ENCODE measurements at regions not wholly inside any gene's neighbourhood (a gene's known extent, or its start where the extent isn't known, plus 50 kb on each side); places are given as distances from the start of the nearest gene placed in this dataset.

DNA sequence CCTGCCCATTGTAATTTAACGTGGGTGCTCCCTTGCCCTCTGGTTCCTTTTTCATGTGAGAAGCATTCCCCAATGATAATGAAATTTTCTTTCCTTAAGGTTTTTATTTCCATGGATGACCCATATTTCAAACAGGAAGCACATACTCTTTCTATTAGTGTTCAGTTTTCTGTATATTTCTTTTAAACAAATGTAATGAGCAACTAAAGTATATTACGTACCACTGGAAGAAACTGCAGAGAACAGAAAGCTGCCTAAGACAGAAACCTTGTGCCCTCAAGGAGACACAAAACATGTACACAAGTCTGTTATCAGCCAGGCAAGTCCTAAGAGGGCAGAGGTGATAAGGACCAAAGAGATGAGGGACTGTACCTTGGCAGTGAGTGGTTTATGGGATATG is 414.9 kb downstream of the ETNK1 start:
- Mint-ChIP-seq H3K36me3 (ENCODE audit: insufficient read depth) (no peaks in the 10 kb centered on the region), H3K27ac (no peak overlapping the region), H3K9me3 (no peaks in the 10 kb centered on the region), H3K4me3 (no peak overlapping the region), H3K4me1 (ENCODE audit: low read depth in 2 of 2) (no peaks in the 10 kb centered on the region), H3K27me3 (no peaks in the 10 kb centered on the region)
- no peak for DNase-seq
- ATAC-seq (replicated peaks) = no peak

DNA sequence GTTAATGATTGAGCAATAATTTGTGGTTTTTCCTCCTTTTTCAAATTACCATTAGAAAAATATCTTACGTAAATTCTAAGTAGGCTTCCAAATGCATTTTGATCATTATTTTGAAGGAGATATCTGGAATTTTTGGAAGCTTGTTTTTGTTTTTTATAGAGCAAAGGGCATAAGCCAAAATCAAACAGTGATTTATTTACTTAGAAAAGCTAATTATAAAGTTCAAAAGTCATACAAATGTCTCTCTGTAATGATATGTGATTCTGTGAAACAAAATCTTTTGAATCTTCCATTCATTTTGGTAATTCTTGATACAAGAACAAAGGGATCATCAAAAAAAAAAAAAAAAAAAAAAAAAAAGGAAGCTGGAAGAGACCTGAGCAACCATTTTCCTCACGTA is 416.8 kb downstream of the ETNK1 start:
- no peaks in the 10 kb centered on the region for H3K27me3 Mint-ChIP-seq
- H3K27ac Mint-ChIP-seq = no peak overlapping the region
- DNase-seq = no peak
- no peaks in the 10 kb centered on the region for H3K4me1 Mint-ChIP-seq (ENCODE audit: low read depth in 2 of 2)
- H3K36me3 Mint-ChIP-seq (ENCODE audit: insufficient read depth) = no peaks in the 10 kb centered on the region
- H3K9me3 Mint-ChIP-seq = no peaks in the 10 kb centered on the region
- no peak for ATAC-seq (replicated peaks)
- H3K4me3 Mint-ChIP-seq = no peak overlapping the region

DNA sequence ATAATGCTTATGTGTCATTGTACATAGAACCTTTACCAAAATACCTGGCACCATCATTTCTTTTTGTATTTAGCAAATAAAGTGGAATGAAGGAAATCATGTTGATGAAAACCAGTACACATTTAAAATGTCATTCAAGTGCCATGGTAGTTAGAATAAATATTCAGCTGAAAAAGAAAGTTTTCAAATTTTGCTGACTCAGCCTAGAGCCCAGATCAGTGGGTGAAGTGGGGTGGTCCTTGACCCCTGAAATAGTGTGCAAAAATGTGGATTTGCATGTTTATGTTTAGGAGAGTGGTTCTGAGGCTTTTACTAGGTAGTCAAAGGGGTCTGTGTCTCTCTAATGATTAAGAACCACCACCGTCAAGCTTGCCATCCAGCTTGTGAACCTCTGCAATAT is 418.7 kb downstream of the ETNK1 start:
- Mint-ChIP-seq H3K27me3 (no peaks in the 10 kb centered on the region), H3K9me3 (no peaks in the 10 kb centered on the region), H3K4me1 (ENCODE audit: low read depth in 2 of 2) (no peaks in the 10 kb centered on the region), H3K4me3 (no peak overlapping the region), H3K27ac (no peak overlapping the region), H3K36me3 (ENCODE audit: insufficient read depth) (no peaks in the 10 kb centered on the region)
- ATAC-seq (replicated peaks) = no peak
- no peak for DNase-seq

DNA sequence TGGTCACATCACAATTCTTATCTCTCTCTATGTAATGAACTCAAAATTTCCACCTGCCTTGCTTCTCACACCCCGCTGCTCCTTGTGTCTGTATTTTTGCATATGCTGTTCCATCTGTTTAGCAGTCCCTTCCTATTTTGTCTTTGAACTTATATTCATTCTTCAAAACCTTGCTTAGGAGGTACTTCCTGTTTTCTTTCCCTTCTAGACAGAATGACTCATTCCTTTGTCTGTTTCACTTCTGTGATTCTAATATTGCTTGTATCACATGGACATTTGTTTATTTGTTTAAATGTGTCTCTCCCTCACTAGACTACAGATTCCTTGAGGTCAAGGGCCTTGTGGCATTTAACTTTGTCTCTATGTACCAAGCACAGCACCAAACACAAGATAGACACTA is 424.2 kb downstream of the ETNK1 start:
- no peak overlapping the region for H3K27ac Mint-ChIP-seq
- ATAC-seq (replicated peaks) (no peak), DNase-seq (no peak)
- H3K4me3 Mint-ChIP-seq = no peak overlapping the region
- H3K9me3 Mint-ChIP-seq = no peaks in the 10 kb centered on the region
- no peaks in the 10 kb centered on the region for H3K27me3 Mint-ChIP-seq
- no peaks in the 10 kb centered on the region for H3K4me1 Mint-ChIP-seq (ENCODE audit: low read depth in 2 of 2)
- no peaks in the 10 kb centered on the region for H3K36me3 Mint-ChIP-seq (ENCODE audit: insufficient read depth)

DNA sequence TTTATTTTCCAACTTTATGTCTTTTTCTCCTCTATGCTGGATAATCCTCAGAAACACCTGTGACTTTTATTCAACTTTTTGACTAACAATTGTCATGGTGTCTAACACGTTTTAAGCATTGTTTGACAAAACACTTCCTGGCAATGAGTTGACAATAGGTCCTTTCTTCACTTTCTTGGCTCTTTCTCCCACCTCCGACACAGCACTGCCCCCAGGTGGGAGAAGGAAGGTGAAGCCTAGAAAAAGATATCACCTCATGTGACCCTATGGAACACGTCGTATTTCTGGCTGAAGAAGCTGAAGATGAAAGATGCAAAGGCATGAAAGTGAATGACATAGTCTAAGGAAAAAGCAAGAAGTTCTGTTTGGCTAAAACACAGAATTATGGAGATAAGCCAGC is 430.0 kb downstream of the ETNK1 start:
- Mint-ChIP-seq H3K36me3 (ENCODE audit: insufficient read depth) (no peaks in the 10 kb centered on the region), H3K27ac (no peak overlapping the region), H3K9me3 (no peaks in the 10 kb centered on the region), H3K4me1 (ENCODE audit: low read depth in 2 of 2) (no peaks in the 10 kb centered on the region), H3K4me3 (no peak overlapping the region), H3K27me3 (no peaks in the 10 kb centered on the region)
- DNase-seq = no peak
- no peak for ATAC-seq (replicated peaks)

DNA sequence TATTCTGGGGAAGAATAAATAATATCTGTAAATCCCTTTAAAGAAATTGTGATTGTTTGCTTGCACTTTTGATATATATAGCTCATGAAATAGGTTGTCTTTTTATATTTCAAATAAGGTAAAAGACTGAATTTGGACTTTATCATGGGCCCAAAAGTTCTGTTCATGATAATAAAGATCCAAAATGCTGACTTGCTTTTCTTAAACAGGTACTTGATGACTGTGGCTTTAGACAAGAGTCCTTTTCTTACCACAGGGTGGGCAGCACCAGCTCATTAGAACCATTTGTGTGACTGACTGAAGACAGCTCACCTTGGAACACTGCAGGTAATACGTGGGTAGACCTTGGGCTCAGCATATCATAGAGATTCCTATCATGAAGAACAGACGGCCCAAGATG is 432.6 kb downstream of the ETNK1 start:
- Mint-ChIP-seq H3K9me3 (no peaks in the 10 kb centered on the region), H3K4me3 (no peak overlapping the region), H3K27me3 (no peaks in the 10 kb centered on the region), H3K36me3 (ENCODE audit: insufficient read depth) (peaks cover 2% of the 10 kb centered on the region), H3K4me1 (ENCODE audit: low read depth in 2 of 2) (no peaks in the 10 kb centered on the region), H3K27ac (no peak overlapping the region)
- ATAC-seq (replicated peaks) (no peak), DNase-seq (no peak)

DNA sequence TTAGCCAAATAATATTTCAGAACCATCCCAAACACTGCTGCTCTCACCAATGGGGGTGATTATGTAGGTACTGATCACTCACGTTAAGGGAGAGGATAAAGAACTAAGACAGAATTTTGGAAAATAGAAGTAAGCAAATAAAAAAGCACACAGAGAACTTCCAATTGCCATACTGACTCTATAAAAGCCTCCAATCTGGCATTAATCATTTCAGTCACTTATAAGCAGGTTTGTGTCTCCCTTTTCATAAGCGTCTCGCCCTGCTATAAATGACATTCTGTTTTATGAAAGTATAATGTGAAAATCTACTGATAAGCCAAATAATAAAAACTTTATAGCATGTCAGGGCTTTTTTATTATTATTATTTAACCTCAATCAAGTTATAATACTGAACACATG is 435.2 kb downstream of the ETNK1 start:
- Mint-ChIP-seq H3K4me3 (no peak overlapping the region), H3K36me3 (ENCODE audit: insufficient read depth) (peaks cover 2% of the 10 kb centered on the region)

DNA sequence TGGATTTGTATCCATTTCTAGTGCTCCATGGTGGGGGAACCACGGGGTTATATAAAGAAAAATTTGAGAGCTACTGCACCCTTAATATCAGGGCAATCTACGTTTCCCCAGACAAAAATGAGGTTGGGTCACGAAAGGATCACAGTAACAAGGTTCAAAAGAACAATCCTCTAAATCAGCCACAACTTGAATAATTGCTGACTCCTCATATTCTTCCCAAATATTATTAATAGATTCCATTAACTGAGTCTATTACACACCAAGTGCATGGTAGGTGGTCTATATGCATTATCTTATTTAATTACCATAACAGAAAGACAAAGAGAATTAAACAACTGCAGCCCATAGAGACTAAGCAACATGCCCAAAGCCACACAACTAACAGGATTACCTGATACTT is 438.2 kb downstream of the ETNK1 start:
- no peak overlapping the region for H3K4me3 Mint-ChIP-seq
- H3K36me3 Mint-ChIP-seq (ENCODE audit: insufficient read depth) = peaks cover 2% of the 10 kb centered on the region
- H3K4me1 Mint-ChIP-seq (ENCODE audit: low read depth in 2 of 2) = no peaks in the 10 kb centered on the region
- H3K27me3 Mint-ChIP-seq = no peaks in the 10 kb centered on the region
- no peaks in the 10 kb centered on the region for H3K9me3 Mint-ChIP-seq
- H3K27ac Mint-ChIP-seq = no peak overlapping the region
- ATAC-seq (replicated peaks) (no peak), DNase-seq (no peak)

More for the DNA sequence above, 435.2 kb downstream of the ETNK1 start:
- no peaks in the 10 kb centered on the region for H3K4me1 Mint-ChIP-seq (ENCODE audit: low read depth in 2 of 2)
- no peaks in the 10 kb centered on the region for H3K9me3 Mint-ChIP-seq
- ATAC-seq (replicated peaks) = no peak
- DNase-seq = no peak
- H3K27me3 Mint-ChIP-seq = no peaks in the 10 kb centered on the region
- no peak overlapping the region for H3K27ac Mint-ChIP-seq

DNA sequence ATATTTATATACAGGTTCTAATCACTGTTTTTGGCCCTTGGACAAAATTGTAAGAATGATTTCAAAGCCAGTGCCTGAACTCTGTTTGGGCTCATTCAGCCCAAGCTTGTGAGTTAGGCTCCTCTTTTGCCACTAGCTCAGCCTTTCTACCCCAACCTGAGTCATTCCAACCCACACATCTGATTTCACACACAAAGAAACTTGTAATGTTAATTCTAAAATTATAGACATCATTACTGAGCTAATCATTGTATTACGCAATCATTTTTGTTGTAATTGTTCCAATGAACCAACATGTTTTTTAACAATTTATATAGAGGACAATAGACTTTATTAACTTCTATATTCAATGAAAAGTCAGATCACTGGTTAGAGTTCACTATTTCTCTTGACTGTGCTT is 441.1 kb downstream of the ETNK1 start:
- no peaks in the 10 kb centered on the region for H3K4me1 Mint-ChIP-seq (ENCODE audit: low read depth in 2 of 2)
- ATAC-seq (replicated peaks) (no peak), DNase-seq (no peak)
- H3K36me3 Mint-ChIP-seq (ENCODE audit: insufficient read depth) = peaks cover 2% of the 10 kb centered on the region
- H3K27ac Mint-ChIP-seq = no peak overlapping the region
- no peak overlapping the region for H3K4me3 Mint-ChIP-seq
- H3K27me3 Mint-ChIP-seq = no peaks in the 10 kb centered on the region
- H3K9me3 Mint-ChIP-seq = no peaks in the 10 kb centered on the region

DNA sequence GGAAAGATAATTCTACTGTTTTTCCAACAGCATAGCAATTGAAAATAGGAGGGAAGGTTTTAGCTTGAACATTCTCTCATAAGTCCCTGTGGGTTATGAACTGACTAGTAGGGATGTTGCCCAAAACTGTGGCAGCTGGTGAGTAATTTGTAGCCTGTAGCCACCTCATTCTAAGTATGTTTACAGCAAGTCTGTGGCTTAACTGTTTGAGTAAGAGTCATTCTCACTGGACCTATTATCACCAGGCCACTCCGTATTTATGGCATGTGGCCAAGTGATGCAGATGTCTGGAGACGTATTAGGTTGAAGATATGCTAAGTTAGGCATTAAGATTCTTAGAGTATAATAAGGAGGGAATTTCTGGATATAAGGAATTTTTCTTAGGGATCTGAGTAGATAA is 458.3 kb downstream of the ETNK1 start:
- Mint-ChIP-seq H3K27ac (peak overlapping the region in 1 of 2 donors; percentile 31), H3K4me1 (ENCODE audit: low read depth in 2 of 2) (no peaks in the 10 kb centered on the region), H3K27me3 (no peaks in the 10 kb centered on the region), H3K4me3 (no peak overlapping the region), H3K36me3 (ENCODE audit: insufficient read depth) (no peaks in the 10 kb centered on the region), H3K9me3 (peaks cover 0 to 17% of the 10 kb centered on the region in 2 donors)
- no peak for DNase-seq
- no peak for ATAC-seq (replicated peaks)

DNA sequence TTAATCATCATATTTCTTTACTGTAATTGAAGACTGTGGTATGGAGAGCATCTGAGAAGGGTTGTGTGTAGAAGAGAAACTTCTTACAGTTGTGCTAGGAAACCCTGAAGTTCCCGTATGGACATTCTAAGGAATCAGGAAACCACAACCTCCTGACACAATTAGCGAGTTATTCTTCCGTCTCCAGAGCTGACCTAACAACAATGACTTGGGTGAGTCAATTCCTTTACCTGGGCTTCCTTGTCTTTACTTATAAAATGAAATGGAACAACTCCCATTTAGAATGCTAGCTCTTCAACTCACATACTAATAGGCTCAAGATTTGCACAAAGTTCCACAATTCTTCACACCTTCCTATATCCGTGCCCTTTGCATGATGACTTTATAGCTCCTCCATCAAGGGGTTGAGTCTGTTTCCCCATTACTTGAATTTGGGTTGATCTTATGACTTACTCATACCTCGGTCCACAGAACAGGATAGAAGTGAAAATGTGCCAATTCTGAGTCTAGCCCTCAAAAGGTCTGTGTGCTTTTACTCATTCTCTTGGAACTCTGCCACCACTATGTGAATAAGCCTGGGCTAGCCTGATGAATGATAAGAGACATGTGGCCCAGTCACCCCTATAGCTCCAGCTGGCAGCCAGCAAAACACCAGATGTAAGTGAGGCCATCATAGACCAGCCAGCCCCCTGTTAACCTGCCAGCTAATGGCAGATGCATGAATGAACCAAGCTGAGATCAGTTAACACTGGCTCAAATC is 459.4 kb downstream of the ETNK1 start:
- H3K27me3 Mint-ChIP-seq = no peaks in the 10 kb centered on the region
- ATAC-seq (replicated peaks) = no peak

DNA sequence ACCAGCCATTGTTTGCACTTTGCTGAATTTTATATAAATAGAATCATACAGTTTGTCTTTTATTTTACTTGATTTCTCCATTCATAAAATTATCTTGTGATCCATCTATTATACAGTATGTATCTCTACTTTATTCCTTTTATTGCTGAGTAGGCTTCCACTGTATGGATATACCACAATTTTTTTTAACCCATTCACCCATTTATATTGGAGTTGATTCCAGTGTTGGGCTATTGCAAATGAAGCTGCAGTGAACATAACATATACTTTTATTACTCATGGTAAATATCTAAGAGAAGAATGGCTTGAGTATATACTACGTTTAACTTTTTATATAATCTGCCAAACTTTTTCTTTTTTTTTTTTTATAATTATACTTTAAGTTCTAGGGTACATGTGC is 463.6 kb downstream of the ETNK1 start:
- Mint-ChIP-seq H3K9me3 (peaks cover 3 to 12% of the 10 kb centered on the region in 2 donors), H3K27me3 (no peaks in the 10 kb centered on the region), H3K27ac (no peak overlapping the region)

More for the DNA sequence above, 459.4 kb downstream of the ETNK1 start:
- H3K36me3 Mint-ChIP-seq (ENCODE audit: insufficient read depth) = no peaks in the 10 kb centered on the region
- DNase-seq = no peak
- no peak overlapping the region for H3K4me3 Mint-ChIP-seq
- no peaks in the 10 kb centered on the region for H3K4me1 Mint-ChIP-seq (ENCODE audit: low read depth in 2 of 2)
- peaks cover 0 to 17% of the 10 kb centered on the region in 2 donors for H3K9me3 Mint-ChIP-seq
- no peak overlapping the region for H3K27ac Mint-ChIP-seq

DNA sequence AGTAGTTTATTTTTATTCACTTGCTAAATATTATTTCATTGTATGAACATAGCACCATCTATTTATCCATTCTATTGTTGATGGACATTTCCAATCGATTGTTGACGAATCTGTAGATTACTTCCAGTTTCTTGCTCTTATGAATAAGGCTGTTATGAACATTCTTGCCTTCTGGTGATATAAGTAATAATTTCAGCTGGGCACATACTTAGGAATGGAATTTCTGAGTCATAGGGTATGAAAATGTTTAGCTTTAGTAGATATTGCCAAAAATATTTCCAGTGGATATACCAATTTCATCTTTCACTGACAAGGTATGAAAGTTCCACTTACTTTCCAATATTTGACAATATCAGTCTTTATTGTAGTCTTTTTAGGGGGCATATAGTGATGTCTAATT is 468.5 kb downstream of the ETNK1 start:
- H3K4me3 Mint-ChIP-seq = no peak overlapping the region

More for the DNA sequence above, 463.6 kb downstream of the ETNK1 start:
- DNase-seq (no peak), ATAC-seq (replicated peaks) (no peak)
- H3K4me1 Mint-ChIP-seq (ENCODE audit: low read depth in 2 of 2) = no peaks in the 10 kb centered on the region
- no peak overlapping the region for H3K4me3 Mint-ChIP-seq
- no peaks in the 10 kb centered on the region for H3K36me3 Mint-ChIP-seq (ENCODE audit: insufficient read depth)

DNA sequence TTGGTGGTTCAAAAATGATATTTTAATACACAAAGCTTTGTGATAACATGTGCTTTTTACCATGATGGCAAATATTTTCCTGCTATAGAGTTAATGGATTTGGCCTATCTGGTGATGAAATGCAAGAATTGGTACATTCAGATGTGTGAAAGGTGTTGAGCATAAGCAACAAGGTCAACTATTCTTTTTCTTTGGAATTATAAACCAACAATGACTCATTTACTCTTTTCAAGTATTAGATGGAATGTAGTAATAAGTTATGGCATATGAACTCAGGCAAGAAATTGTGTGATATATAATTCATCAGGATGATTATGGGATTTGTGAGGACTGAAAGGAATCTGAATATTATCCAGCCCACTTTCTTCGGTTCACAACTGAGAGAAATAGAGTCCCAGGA is 471.4 kb downstream of the ETNK1 start:
- H3K27me3 Mint-ChIP-seq = no peaks in the 10 kb centered on the region
- H3K4me1 Mint-ChIP-seq (ENCODE audit: low read depth in 2 of 2) = no peaks in the 10 kb centered on the region
- no peak for DNase-seq
- ATAC-seq (replicated peaks) = no peak
- peaks cover 3 to 16% of the 10 kb centered on the region in 2 donors for H3K9me3 Mint-ChIP-seq
- no peaks in the 10 kb centered on the region for H3K36me3 Mint-ChIP-seq (ENCODE audit: insufficient read depth)
- no peak overlapping the region for H3K4me3 Mint-ChIP-seq
- H3K27ac Mint-ChIP-seq = no peak overlapping the region

More for the DNA sequence above, 468.5 kb downstream of the ETNK1 start:
- no peaks in the 10 kb centered on the region for H3K27me3 Mint-ChIP-seq
- H3K4me1 Mint-ChIP-seq (ENCODE audit: low read depth in 2 of 2) = no peaks in the 10 kb centered on the region
- DNase-seq (no peak), ATAC-seq (replicated peaks) (no peak)
- H3K36me3 Mint-ChIP-seq (ENCODE audit: insufficient read depth) = no peaks in the 10 kb centered on the region
- H3K9me3 Mint-ChIP-seq = peaks cover 3 to 10% of the 10 kb centered on the region in 2 donors
- H3K27ac Mint-ChIP-seq = no peak overlapping the region
